ENCODE measurements at regions not wholly inside any gene's neighbourhood (a gene's known extent, or its start where the extent isn't known, plus 50 kb on each side); places are given as distances from the start of the nearest gene placed in this dataset.

DNA sequence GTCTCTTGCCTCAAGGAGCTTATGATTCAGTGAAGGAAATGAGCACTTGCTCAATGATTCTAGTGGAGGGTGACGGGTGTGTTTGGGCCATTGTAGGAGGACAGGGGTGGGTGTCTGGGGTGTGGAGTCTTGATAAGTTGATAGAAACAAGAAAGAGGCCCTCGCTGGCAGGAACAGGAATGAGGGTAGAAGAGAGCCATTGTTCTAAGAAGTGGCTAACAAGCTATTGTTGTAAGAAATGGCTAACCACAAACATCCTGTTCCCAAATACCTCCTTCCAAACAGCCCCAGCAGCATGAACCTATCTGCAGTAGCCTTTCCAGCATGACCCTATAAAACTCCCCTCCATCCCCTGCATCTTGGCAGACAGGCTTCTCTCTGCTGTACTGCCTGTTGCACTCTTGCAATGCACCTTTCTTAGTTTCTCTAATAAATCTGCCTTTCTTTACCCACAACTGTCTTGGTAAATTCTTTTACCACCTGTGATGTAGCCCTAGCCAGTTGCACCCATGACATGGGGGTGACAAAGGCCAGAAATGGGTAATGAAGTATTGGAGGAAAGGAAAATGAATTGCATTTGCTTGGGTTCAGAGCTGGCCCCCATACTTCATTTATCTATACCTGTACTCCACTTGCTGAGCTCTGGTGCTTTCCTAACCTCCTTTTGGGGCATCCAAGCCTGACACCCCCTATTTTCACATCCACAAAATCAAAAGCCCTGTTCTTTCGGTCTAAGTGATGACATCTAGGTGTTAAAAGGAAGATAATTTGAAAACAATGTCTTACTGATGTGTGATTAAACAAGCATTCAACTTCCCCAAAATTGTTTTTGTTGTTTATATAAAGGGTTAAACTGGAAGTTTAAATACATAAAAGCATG lies 389.1 kb downstream of the GRIN2B start:
- DNase-seq = no peak
- Mint-ChIP-seq H3K36me3 (no peaks in the 10 kb centered on the region), H3K4me3 (no peak overlapping the region), H3K27me3 (peaks cover 11% of the 10 kb centered on the region), H3K9me3 (no peaks in the 10 kb centered on the region), H3K27ac (no peak overlapping the region), H3K4me1 (peaks cover 4% of the 10 kb centered on the region)

DNA sequence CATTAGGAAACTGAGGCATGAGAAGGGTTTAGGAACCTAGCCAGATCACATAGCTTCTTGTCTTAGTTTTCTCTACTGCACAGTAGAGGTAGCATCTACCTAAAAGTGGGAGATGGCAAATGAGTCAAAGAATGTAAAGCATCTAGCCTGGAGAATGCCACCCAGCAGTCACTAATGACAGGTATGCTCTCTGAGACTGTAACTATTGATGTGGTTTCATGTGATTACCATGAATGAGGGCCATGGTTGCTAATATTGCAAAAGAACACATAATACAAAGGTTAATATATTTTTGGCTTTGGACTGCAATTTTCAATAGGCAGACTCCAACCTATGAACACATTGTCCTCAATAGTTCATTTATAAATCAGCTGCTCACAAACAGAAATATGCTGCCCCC lies 389.9 kb downstream of the GRIN2B start:
- H3K27ac Mint-ChIP-seq = no peak overlapping the region
- H3K9me3 Mint-ChIP-seq = no peaks in the 10 kb centered on the region
- H3K27me3 Mint-ChIP-seq = peaks cover 11% of the 10 kb centered on the region
- no peak overlapping the region for H3K4me3 Mint-ChIP-seq
- DNase-seq = no peak
- peaks cover 4% of the 10 kb centered on the region for H3K4me1 Mint-ChIP-seq
- no peaks in the 10 kb centered on the region for H3K36me3 Mint-ChIP-seq

DNA sequence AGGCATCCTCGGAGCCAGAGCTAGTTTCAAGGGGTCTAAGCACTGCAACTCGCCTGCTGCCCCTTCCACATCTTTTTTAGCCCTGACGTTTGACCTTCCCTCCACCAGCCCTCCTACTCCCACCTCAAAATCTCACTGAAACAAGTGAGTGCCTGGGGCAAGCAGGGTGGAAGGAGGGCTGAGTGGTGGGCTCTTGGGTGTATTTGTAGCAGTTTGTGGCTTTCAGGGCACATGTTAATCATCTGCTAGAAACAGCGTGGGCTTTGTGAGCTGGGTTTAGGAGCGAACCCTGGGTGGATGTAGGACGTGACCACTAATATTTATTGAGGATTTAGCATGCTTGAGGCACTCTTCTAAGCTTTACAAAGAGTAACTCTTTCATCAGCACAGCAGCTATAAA lies 390.3 kb downstream of the GRIN2B start:
- no peak for DNase-seq
- H3K4me1 Mint-ChIP-seq = peaks cover 4% of the 10 kb centered on the region
- no peak overlapping the region for H3K27ac Mint-ChIP-seq
- H3K27me3 Mint-ChIP-seq = peaks cover 11% of the 10 kb centered on the region
- H3K4me3 Mint-ChIP-seq = no peak overlapping the region
- H3K9me3 Mint-ChIP-seq = no peaks in the 10 kb centered on the region
- no peaks in the 10 kb centered on the region for H3K36me3 Mint-ChIP-seq

- no peak overlapping the region for H3K4me3 Mint-ChIP-seq
- no peak overlapping the region for H3K27ac Mint-ChIP-seq
- H3K9me3 Mint-ChIP-seq = no peaks in the 10 kb centered on the region
- peaks cover 11% of the 10 kb centered on the region for H3K27me3 Mint-ChIP-seq
- DNase-seq = no peak
- peaks cover 4% of the 10 kb centered on the region for H3K4me1 Mint-ChIP-seq
- H3K36me3 Mint-ChIP-seq = no peaks in the 10 kb centered on the region
Measured at GRCh38 chr12:13588574-13588973, 392.0 kb downstream of the EMP1 start.

GRCh38 chr12:13587721-13588390 lies 391.3 kb downstream of the EMP1 start:
- peaks cover 4% of the 10 kb centered on the region for H3K4me1 Mint-ChIP-seq
- no peak for DNase-seq
- H3K27ac Mint-ChIP-seq = no peak overlapping the region
- no peaks in the 10 kb centered on the region for H3K9me3 Mint-ChIP-seq
- no peak overlapping the region for H3K4me3 Mint-ChIP-seq
- H3K27me3 Mint-ChIP-seq = peaks cover 5% of the 10 kb centered on the region
- no peaks in the 10 kb centered on the region for H3K36me3 Mint-ChIP-seq

DNA sequence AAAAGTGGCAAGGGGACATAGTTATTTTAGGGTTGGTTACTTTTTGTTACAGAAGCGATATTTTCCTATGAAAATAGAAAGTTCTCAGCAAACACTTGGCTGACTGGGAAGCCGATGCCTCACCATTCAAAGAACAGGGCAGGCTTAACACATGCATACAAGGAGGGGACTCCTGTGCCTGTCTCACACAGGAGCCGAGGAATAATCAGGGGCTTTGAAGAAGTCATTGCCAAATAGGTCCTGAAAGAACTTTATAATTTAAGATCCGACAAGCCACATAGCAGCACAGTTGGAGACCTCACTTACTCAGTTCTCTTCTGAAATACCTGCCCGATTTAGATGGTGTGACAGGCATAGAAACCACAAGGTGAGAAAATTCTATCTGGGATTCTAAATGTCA lies 389.8 kb downstream of the EMP1 start:
- H3K27ac Mint-ChIP-seq = no peak overlapping the region
- H3K27me3 Mint-ChIP-seq = peaks cover 5% of the 10 kb centered on the region
- no peak overlapping the region for H3K4me3 Mint-ChIP-seq
- H3K36me3 Mint-ChIP-seq = no peaks in the 10 kb centered on the region
- no peaks in the 10 kb centered on the region for H3K9me3 Mint-ChIP-seq
- DNase-seq = no peak
- H3K4me1 Mint-ChIP-seq = no peaks in the 10 kb centered on the region

GRCh38 chr12:13584541-13584940 lies 388.0 kb downstream of the EMP1 start:
- H3K9me3 Mint-ChIP-seq = no peaks in the 10 kb centered on the region
- H3K27me3 Mint-ChIP-seq = no peaks in the 10 kb centered on the region
- no peak overlapping the region for H3K27ac Mint-ChIP-seq
- no peaks in the 10 kb centered on the region for H3K4me1 Mint-ChIP-seq
- no peak overlapping the region for H3K4me3 Mint-ChIP-seq
- no peak for DNase-seq
- H3K36me3 Mint-ChIP-seq = no peaks in the 10 kb centered on the region

DNA sequence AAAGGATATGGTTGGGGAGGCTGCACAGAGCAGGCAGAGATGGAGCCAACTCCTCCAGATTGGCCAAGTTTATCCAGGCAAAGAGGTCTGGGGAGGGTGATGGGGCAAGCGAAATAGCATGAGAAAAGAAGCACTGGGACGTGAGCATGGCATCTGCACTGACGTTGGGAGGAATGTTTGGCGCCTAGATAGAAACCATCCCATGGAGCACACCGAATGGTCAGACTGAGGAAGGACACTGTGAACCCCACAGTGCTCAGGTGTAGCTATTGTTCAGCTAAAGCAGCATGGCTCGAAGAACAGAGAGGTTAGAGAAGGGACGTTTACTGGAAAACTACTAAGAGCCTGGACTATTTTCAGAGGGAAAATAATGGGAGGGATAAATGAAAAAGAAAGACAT lies 387.1 kb downstream of the EMP1 start:
- H3K4me3 Mint-ChIP-seq = no peak overlapping the region
- no peaks in the 10 kb centered on the region for H3K36me3 Mint-ChIP-seq
- H3K27me3 Mint-ChIP-seq = no peaks in the 10 kb centered on the region
- H3K27ac Mint-ChIP-seq = no peak overlapping the region
- H3K4me1 Mint-ChIP-seq = no peaks in the 10 kb centered on the region
- H3K9me3 Mint-ChIP-seq = no peaks in the 10 kb centered on the region
- no peak for DNase-seq

- no peaks in the 10 kb centered on the region for H3K4me1 Mint-ChIP-seq
- no peak overlapping the region for H3K4me3 Mint-ChIP-seq
- no peaks in the 10 kb centered on the region for H3K9me3 Mint-ChIP-seq
- no peaks in the 10 kb centered on the region for H3K27me3 Mint-ChIP-seq
- no peak for DNase-seq
- H3K27ac Mint-ChIP-seq = no peak overlapping the region
- H3K36me3 Mint-ChIP-seq = no peaks in the 10 kb centered on the region
Measured at GRCh38 chr12:13582421-13582820, 385.9 kb downstream of the EMP1 start.

DNA sequence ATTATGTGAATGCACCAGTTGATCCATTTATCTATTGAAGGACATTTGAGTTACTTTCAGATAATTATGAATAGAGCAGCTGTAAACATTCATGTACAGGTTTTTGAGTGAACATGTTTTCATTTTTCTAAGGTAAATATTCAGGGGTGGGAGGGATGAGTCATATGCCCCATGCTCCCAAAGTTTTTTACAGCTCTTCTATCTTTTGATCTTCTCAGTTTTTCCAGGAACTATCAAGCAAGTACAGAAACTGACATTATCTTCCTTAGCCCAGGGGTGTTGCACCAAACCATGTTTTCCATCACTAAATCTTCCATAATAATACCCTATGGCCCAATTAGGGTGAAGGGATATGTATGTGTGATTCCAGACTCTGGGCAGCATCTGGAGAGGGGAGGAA lies 384.5 kb downstream of the EMP1 start:
- Mint-ChIP-seq H3K36me3 (no peaks in the 10 kb centered on the region), H3K4me3 (no peak overlapping the region), H3K4me1 (no peaks in the 10 kb centered on the region), H3K9me3 (no peaks in the 10 kb centered on the region), H3K27ac (no peak overlapping the region), H3K27me3 (no peaks in the 10 kb centered on the region)
- DNase-seq = no peak

DNA sequence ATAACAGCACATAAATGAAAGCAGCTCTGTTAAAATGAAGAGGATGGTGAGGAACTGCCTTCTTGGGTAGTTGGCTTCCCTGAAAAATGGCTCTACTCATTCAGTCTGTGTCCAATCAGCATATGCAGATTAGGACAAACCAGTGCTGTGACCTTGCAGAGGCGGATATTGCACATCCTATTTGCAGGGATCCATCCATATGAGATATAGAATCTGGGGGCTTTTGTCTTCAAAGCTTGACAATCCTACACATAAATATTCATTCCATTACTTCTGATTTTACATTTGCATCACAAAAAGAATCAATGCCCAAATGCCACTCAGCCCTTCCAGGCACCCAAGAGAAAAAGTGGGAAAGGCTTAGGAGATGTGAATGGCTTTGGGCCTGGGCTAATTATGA lies 383.7 kb downstream of the EMP1 start:
- no peaks in the 10 kb centered on the region for H3K9me3 Mint-ChIP-seq
- no peak overlapping the region for H3K27ac Mint-ChIP-seq
- no peaks in the 10 kb centered on the region for H3K27me3 Mint-ChIP-seq
- no peak for DNase-seq
- no peaks in the 10 kb centered on the region for H3K4me1 Mint-ChIP-seq
- H3K36me3 Mint-ChIP-seq = no peaks in the 10 kb centered on the region
- no peak overlapping the region for H3K4me3 Mint-ChIP-seq

GRCh38 chr12:13576935-13577500 lies 380.5 kb downstream of the EMP1 start:
- Mint-ChIP-seq H3K4me3 (no peak overlapping the region), H3K27me3 (no peaks in the 10 kb centered on the region), H3K27ac (no peak overlapping the region), H3K4me1 (no peaks in the 10 kb centered on the region), H3K9me3 (no peaks in the 10 kb centered on the region), H3K36me3 (no peaks in the 10 kb centered on the region)
- no peak for DNase-seq

- Mint-ChIP-seq H3K4me3 (no peak overlapping the region), H3K36me3 (no peaks in the 10 kb centered on the region), H3K9me3 (no peaks in the 10 kb centered on the region), H3K27me3 (no peaks in the 10 kb centered on the region), H3K27ac (no peak overlapping the region), H3K4me1 (no peaks in the 10 kb centered on the region)
- DNase-seq = no peak
Measured at GRCh38 chr12:13573698-13574321, 377.3 kb downstream of the EMP1 start.

DNA sequence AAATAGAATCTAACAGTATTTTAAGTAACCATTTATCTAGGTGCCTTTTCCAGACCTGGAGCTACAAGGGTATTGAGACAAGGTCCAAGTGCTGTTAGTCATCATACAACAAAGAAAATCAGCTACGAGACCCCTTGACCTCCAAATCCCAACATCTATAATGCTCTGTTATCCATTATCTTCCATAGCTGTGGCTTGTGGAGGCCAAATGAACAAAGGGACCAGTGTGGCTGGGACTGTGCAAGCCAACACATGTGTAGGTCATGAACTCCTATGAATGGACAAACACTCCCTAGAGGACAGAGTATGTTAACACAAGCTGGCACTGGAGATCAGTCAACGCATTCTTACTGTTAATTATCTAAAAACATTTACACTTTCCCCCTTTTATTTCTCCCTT lies 374.5 kb downstream of the EMP1 start:
- peaks cover 13% of the 10 kb centered on the region for H3K27me3 Mint-ChIP-seq
- H3K4me1 Mint-ChIP-seq = no peaks in the 10 kb centered on the region
- no peaks in the 10 kb centered on the region for H3K9me3 Mint-ChIP-seq
- no peak for DNase-seq
- H3K4me3 Mint-ChIP-seq = no peak overlapping the region
- H3K36me3 Mint-ChIP-seq = no peaks in the 10 kb centered on the region
- H3K27ac Mint-ChIP-seq = no peak overlapping the region

- Mint-ChIP-seq H3K27ac (no peak overlapping the region), H3K9me3 (no peaks in the 10 kb centered on the region), H3K36me3 (no peaks in the 10 kb centered on the region), H3K27me3 (peaks cover 19% of the 10 kb centered on the region), H3K4me1 (no peaks in the 10 kb centered on the region), H3K4me3 (no peak overlapping the region)
- DNase-seq = no peak
Measured at GRCh38 chr12:13570005-13570694, 373.6 kb downstream of the EMP1 start.

Data from activated naive CD8-positive, alpha-beta T cell treated with anti-CD3 and anti-CD28 coated beads for 36 hours (primary cell).